GM10248 (cell line): ENCODE measurements at regions not wholly inside any gene's neighbourhood (a gene's known extent, or its start where the extent isn't known, plus 50 kb on each side); places are given as distances from the start of the nearest gene placed in this dataset.

Source experiments
- CTCF ChIA-PET: fragments of 300-600 bp; sonication (Branson Sonifier 250); formaldehyde crosslinking; extraction: SDS; loops from one replicate; lab custom pipeline; 2021; ENCODE audit warnings: antibody characterized with exemption; lab: Yijun Ruan, JAX
- POLR2A ChIA-PET: fragments of 350-650 bp; sonication (Branson Sonifier 250); formaldehyde crosslinking; extraction: SDS; loops from one replicate; lab custom pipeline; 2020; ENCODE audit warnings: antibody characterized with exemption; lab: Yijun Ruan, JAX
- DNase-seq: peaks from one replicate; pipeline ENCODE4 v3.0.0; 2012; ENCODE audit errors: extremely low spot score
- TF ChIP-seq, protein P1 (sequence below): IDR thresholded peaks from 2 replicates; pipeline ENCODE4 v1.5.1; 2012; ENCODE audit warnings: mild to moderate bottlenecking, low read depth; ENCODE audit errors: extremely low read depth, missing control alignments, control extremely low read depth

DNA sequence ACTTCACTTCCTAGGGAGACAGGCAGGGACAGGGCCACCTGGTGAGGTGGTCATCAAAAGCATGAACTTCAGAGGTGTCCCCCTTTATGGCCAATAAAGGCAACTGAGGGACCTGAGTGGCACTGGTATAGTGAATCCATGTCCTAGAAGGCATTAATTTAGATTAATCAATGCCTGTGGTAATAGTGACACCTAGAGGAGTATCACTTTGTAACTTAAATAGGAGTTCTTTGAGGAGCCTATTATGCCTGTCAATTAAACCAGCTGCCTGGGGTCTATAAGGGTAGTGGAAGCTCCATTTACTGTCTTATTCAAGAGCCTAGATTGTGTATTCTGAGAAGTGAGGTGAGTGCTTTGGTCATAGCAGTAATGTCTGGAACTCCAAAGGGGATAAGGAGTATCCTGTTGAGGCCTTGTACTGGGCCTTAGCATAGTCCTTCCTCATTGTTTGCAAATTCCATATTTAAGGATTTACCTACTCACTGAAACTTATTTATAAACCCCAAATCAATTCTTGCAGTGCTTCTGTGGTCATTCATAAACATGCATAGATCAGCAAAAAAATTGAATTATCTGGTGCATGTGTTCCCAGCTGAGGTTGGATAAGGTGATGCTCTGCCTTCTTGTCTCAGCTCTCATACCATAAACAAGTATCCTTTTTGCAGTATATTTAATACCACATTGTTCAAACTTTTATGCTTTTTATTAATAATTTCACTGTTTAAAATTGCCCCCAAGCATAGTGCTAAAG is 213.8 kb upstream of the RADX start:
- ChIA-PET CTCF (no interaction called here), POLR2A (no interaction called here)
- no peak for DNase-seq
- TF ChIP-seq, protein P1, sequence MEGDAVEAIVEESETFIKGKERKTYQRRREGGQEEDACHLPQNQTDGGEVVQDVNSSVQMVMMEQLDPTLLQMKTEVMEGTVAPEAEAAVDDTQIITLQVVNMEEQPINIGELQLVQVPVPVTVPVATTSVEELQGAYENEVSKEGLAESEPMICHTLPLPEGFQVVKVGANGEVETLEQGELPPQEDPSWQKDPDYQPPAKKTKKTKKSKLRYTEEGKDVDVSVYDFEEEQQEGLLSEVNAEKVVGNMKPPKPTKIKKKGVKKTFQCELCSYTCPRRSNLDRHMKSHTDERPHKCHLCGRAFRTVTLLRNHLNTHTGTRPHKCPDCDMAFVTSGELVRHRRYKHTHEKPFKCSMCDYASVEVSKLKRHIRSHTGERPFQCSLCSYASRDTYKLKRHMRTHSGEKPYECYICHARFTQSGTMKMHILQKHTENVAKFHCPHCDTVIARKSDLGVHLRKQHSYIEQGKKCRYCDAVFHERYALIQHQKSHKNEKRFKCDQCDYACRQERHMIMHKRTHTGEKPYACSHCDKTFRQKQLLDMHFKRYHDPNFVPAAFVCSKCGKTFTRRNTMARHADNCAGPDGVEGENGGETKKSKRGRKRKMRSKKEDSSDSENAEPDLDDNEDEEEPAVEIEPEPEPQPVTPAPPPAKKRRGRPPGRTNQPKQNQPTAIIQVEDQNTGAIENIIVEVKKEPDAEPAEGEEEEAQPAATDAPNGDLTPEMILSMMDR, result no peak

DNA sequence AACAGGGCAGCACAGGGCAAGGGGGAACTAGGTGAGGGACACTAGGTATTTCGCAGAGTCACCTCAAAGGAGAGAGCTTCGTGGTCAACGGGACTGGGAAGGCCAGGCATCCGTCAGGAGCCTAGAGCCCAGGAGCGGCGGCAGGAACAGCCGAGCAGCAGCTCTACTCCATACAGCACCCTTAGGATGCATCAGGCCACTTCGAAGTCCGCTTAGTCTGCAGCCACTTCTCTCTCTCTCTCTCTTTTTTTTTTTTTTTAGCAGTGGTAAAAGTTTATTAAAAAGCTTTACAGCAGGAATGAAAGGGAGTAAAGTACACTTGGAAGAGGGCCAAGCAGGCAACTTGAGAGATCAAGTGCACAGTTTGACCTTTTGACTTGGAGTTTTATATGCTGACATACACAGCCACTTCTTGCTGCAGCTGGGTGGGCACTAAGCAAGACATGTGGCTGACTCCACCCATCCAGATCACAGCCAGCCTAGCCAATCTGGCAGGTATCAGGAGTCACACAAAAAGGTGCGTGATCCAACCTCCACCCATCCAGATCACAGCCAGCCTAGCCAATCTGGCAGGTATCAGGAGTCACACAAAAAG is 209.7 kb upstream of the RADX start:
- POLR2A ChIA-PET, result no interaction called here
- DNase-seq, result no peak
- CTCF ChIA-PET, result interaction anchor here (5.0 kb wide), 1 partner anchor 13 kb away, joined by 27 read pairs; no protein-coding TSS in a partner anchor
- TF ChIP-seq, protein P1, result no peak

DNA sequence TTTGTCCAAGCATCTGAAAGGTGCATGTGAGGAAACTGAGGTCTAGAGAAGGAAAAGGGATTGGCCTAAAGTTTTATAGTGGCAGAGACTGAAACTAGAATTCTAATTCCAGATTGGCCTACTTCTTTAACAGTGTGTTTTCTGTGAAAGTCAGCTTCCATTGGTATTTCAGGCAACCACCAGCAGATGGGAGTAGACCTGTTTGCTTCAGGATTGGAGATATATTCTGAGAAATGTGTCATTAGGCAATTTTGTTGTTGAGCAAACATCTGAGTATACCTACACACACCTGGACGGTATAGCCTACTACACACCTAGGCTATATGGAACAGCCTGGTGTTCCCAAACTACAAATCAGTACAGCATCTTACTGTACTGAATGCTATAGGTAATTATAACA is 207.3 kb upstream of the RADX start:
- DNase-seq, result no peak
- ChIA-PET CTCF (interaction anchor here (5.0 kb wide), 1 partner anchor 11 kb away, joined by 27 read pairs; no protein-coding TSS in a partner anchor), POLR2A (no interaction called here)
- TF ChIP-seq, protein P1, result no peak

DNA sequence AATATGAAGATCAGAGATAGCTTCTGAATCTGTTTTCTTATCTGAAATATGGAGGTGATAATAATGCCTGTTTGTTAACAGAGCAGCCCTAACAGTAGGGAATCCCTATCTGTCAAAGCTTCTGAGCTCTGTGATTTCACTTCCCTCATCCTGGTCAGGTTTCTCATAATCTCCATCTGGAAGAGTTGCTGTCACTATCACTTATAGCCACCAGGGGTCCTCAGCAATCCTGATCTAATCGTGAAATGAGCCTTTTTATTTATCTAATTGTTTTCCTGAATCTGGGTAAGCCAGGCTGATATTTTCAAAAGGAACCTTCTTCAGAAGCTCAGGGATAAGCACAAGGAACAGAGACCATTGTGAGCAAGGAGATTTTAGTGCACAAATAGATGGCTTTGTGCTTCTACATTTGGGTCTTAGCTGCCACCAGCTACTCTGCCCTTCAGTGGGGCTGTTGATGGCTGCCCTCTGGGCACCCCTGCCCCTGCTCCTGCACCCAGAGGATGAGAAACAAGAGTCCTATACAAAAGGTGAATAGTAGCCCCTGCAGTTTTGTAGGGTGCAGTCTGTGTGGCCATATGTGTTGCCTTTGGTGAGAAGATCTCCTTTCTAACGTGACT is 196.4 kb upstream of the RADX start:
- ChIA-PET CTCF (interaction anchor here (0.6 to 2.8 kb wide), 12 partner anchors 11 to 386 kb away, joined by 3 to 27 read pairs (median 3); no protein-coding TSS in a partner anchor), POLR2A (no interaction called here)
- DNase-seq, result peak; percentile 21
- TF ChIP-seq, protein P1, result peak; percentile 42

DNA sequence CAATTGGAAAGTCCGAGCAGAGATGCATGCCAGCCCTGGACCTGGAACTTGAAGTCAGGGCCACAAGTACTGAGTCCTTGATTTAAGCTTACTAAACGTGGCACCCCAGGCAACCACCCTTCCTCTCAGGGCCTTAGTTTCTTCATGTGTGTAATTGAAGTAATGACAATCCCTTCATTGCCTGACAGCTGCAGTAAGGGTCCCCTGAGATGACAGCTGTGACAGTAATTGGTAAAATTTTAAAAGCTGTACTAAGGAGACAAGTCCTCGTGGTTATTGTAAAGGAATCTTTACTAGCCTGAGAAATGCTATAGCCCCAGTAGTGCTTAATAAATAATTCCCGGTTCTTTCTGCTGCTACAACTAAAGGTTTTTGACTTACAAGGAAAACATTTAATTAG is 175.1 kb upstream of the RADX start:
- ChIA-PET POLR2A (no interaction called here), CTCF (no interaction called here)
- DNase-seq, result no peak
- TF ChIP-seq, protein P1, result no peak

DNA sequence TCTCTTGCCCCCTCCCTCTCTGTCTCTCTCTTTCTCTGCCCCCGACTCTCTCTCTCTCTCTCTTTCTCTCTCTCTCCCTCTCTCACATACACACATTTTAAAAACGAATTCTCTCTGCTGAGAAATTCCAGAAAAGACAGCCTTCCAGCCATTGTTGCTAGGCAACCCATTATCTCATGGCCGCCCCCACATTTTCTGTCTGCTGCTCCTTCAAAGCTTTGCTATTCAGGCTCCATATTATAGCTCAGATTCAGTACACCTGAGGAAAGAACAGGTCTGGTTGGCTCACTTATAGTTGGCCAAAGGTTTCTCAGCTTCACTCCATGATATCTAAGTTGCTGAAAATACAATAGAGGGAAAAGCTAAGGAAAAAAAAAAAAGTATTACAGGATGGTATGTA is 174.4 kb upstream of the RADX start:
- no peak for DNase-seq
- CTCF ChIA-PET, result no interaction called here
- TF ChIP-seq, protein P1, result no peak
- POLR2A ChIA-PET, result no interaction called here
